Neural progenitor cell (in vitro differentiated cells): ENCODE measurements at regions not wholly inside any gene's neighbourhood (a gene's known extent, or its start where the extent isn't known, plus 50 kb on each side); places are given as distances from the start of the nearest gene placed in this dataset.

Experiments used
- DNase-seq: peaks from one replicate; pipeline ENCODE4 v3.0.0-alpha.2; 2016; ENCODE audit warnings: low spot score
- H2AFZ ChIP-seq: fragments of 200-600 bp; sonication (generic); replicated peaks from 2 replicates; pipeline ENCODE4 v1.6.1; 2016; ENCODE audit warnings: antibody characterized with exemption
- H3F3A ChIP-seq: fragments of 200-600 bp; sonication (generic); 2 replicates; pipeline ENCODE4 v1.6.1; 2016; ENCODE audit warnings: antibody characterized with exemption, low read depth
- H3K27ac ChIP-seq: fragments of 200-600 bp; sonication (generic); 2 replicates; pipeline ENCODE4 v1.5.1; 2016; ENCODE audit warnings: mild to moderate bottlenecking
- H3K27me3 ChIP-seq: fragments of 200-600 bp; sonication (generic); 2 replicates; pipeline ENCODE4 v1.6.1; 2016; ENCODE audit warnings: mild to moderate bottlenecking, moderate library complexity
- H3K36me3 ChIP-seq: fragments of 200-600 bp; sonication (generic); 2 replicates; pipeline ENCODE4 v1.5.1; 2016
- H3K4me1 ChIP-seq: fragments of 200-600 bp; sonication (generic); 2 replicates; pipeline ENCODE4 v1.6.1; 2016; ENCODE audit warnings: mixed run types
- H3K4me2 ChIP-seq: fragments of 200-600 bp; sonication (generic); 2 replicates; pipeline ENCODE4 v1.6.1; 2016
- H3K4me3 ChIP-seq: fragments of 200-600 bp; sonication (generic); 2 replicates; pipeline ENCODE4 v1.5.1; 2016
- H3K79me2 ChIP-seq: fragments of 200-600 bp; sonication (generic); 2 replicates; pipeline ENCODE4 v1.6.1; 2016; ENCODE audit warnings: low read depth
- H3K9ac ChIP-seq: fragments of 200-600 bp; sonication (generic); 2 replicates; pipeline ENCODE4 v1.6.1; 2016
- H3K9me3 ChIP-seq: fragments of 200-600 bp; sonication (generic); 2 replicates; pipeline ENCODE4 v1.5.1; 2016; ENCODE audit warnings: low read depth
- H4K20me1 ChIP-seq: fragments of 200-600 bp; sonication (generic); 2 replicates; pipeline ENCODE4 v1.6.1; 2016; ENCODE audit warnings: low read depth
- H3K27ac Mint-ChIP-seq: 3 replicates; pipeline ENCODE4 v1.8.0; 2021; ENCODE audit warnings: mixed read lengths
- H3K27me3 Mint-ChIP-seq: 2 replicates; pipeline ENCODE4 v1.8.0; 2022; ENCODE audit warnings: low read depth, mild to moderate bottlenecking, inconsistent platforms, moderate library complexity, mixed read lengths; ENCODE audit not compliant: insufficient read depth
- H3K36me3 Mint-ChIP-seq: 3 replicates; pipeline ENCODE4 v1.8.0; 2021; ENCODE audit warnings: mixed read lengths
- H3K4me1 Mint-ChIP-seq: 3 replicates; pipeline ENCODE4 v1.8.0; 2021; ENCODE audit warnings: mixed read lengths
- H3K4me3 Mint-ChIP-seq: 3 replicates; pipeline ENCODE4 v1.8.0; 2021; ENCODE audit warnings: mild to moderate bottlenecking, moderate library complexity, mixed read lengths
- H3K9me3 Mint-ChIP-seq: 3 replicates; pipeline ENCODE4 v1.8.0; 2020; ENCODE audit warnings: mixed read lengths
- EZH2 ChIP-seq: fragments of 200-600 bp; sonication (generic); IDR thresholded peaks from 2 replicates; pipeline ENCODE4 v1.6.1; 2017; ENCODE audit warnings: antibody characterized with exemption, mild to moderate bottlenecking, moderate library complexity
- EZH2phosphoT487 ChIP-seq: fragments of 200-600 bp; sonication (generic); IDR thresholded peaks from 2 replicates; pipeline ENCODE4 v1.6.1; 2017; ENCODE audit warnings: antibody characterized with exemption
- TF ChIP-seq, protein P1 (sequence below): fragments of 200-600 bp; sonication (generic); IDR thresholded peaks from 2 replicates; pipeline ENCODE4 v1.5.1; 2017; ENCODE audit warnings: antibody characterized with exemption, mild to moderate bottlenecking

GRCh38 chr12:116393255-116393654, 115.8 kb upstream of the MED13L start:
- Histone ChIP-seq H3K9ac (no peak overlapping the region), H3K4me1 (no peaks in the 10 kb centered on the region), H3K36me3 (no peaks in the 10 kb centered on the region), H4K20me1 (no peaks in the 10 kb centered on the region), H3K79me2 (no peaks in the 10 kb centered on the region), H3K4me2 (no peak overlapping the region), H3F3A (no peaks in the 10 kb centered on the region), H2AFZ (no peak overlapping the region), H3K27me3 (no peaks in the 10 kb centered on the region), H3K27ac (no peak overlapping the region), H3K4me3 (no peak overlapping the region), H3K9me3 (no peaks in the 10 kb centered on the region)
- Mint-ChIP-seq H3K4me3 (no peak overlapping the region), H3K27me3 (peaks cover 8% of the 10 kb centered on the region), H3K4me1 (peaks cover 7% of the 10 kb centered on the region), H3K36me3 (no peaks in the 10 kb centered on the region), H3K9me3 (peaks cover 17% of the 10 kb centered on the region), H3K27ac (peak overlapping the region; percentile 36)
- no peak for TF ChIP-seq EZH2phosphoT487
- TF ChIP-seq EZH2 = no peak
- TF ChIP-seq, protein P1, sequence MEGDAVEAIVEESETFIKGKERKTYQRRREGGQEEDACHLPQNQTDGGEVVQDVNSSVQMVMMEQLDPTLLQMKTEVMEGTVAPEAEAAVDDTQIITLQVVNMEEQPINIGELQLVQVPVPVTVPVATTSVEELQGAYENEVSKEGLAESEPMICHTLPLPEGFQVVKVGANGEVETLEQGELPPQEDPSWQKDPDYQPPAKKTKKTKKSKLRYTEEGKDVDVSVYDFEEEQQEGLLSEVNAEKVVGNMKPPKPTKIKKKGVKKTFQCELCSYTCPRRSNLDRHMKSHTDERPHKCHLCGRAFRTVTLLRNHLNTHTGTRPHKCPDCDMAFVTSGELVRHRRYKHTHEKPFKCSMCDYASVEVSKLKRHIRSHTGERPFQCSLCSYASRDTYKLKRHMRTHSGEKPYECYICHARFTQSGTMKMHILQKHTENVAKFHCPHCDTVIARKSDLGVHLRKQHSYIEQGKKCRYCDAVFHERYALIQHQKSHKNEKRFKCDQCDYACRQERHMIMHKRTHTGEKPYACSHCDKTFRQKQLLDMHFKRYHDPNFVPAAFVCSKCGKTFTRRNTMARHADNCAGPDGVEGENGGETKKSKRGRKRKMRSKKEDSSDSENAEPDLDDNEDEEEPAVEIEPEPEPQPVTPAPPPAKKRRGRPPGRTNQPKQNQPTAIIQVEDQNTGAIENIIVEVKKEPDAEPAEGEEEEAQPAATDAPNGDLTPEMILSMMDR = no peak
- no peak for DNase-seq

DNA sequence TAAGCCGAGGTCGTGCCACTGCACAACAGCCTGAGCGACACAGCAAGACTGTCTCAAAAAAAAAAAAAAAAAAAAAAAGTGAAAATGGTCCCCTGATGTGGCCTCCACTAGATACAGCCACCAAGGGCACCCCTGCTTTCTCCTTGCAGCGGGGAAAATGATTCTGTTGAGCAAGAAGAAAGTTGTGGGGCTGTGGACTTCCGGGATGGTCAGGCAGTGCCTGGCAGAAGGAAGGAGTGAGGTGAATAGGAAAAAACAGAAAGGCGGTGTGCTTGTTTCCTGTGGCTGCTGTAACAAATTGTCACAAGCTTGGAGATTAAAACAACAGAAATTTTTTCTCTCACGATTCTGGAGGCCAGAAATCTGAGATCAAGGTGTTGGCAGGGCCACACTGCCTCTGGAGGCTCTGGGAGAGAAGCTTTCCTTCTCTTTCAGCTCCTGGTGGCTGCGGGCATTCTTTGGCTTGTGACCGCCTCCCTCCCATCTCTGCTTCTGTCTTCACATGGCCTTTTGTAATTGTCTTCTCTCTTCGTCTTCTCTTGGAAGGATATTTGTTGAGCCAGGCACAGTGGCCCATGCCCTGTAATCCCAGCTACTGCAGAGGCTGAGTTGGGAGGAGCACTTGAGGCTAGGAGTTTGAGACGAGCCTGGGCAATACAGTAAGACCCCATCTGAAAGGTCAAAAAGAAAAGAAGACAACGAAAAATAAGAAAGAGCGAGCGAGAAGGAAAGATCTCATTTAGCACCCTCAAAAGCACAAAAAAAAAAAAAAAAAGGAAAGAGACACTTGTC, 116.6 kb upstream of the MED13L start:
- no peak for TF ChIP-seq EZH2phosphoT487
- TF ChIP-seq, protein P1 = no peak
- Histone ChIP-seq H4K20me1 (no peaks in the 10 kb centered on the region), H3K79me2 (no peaks in the 10 kb centered on the region), H3F3A (no peaks in the 10 kb centered on the region), H3K27ac (no peak overlapping the region), H2AFZ (no peak overlapping the region), H3K4me2 (no peak overlapping the region), H3K9ac (no peak overlapping the region), H3K4me3 (no peak overlapping the region), H3K36me3 (no peaks in the 10 kb centered on the region), H3K27me3 (no peaks in the 10 kb centered on the region), H3K4me1 (no peaks in the 10 kb centered on the region), H3K9me3 (no peaks in the 10 kb centered on the region)
- H3K4me3 Mint-ChIP-seq = no peak overlapping the region
- peaks cover 24% of the 10 kb centered on the region for H3K9me3 Mint-ChIP-seq
- no peak for DNase-seq
- no peaks in the 10 kb centered on the region for H3K36me3 Mint-ChIP-seq
- peaks cover 8% of the 10 kb centered on the region for H3K27me3 Mint-ChIP-seq
- peaks cover 6% of the 10 kb centered on the region for H3K4me1 Mint-ChIP-seq
- no peak overlapping the region for H3K27ac Mint-ChIP-seq

- Histone ChIP-seq H3K9ac (no peak overlapping the region), H3F3A (no peaks in the 10 kb centered on the region), H3K36me3 (no peaks in the 10 kb centered on the region), H3K4me1 (no peaks in the 10 kb centered on the region), H3K4me2 (no peak overlapping the region), H3K27me3 (no peaks in the 10 kb centered on the region), H3K4me3 (no peak overlapping the region), H2AFZ (no peak overlapping the region), H4K20me1 (no peaks in the 10 kb centered on the region), H3K27ac (no peak overlapping the region), H3K79me2 (no peaks in the 10 kb centered on the region), H3K9me3 (no peaks in the 10 kb centered on the region)
- Mint-ChIP-seq H3K27me3 (peaks cover 11% of the 10 kb centered on the region), H3K9me3 (peaks cover 28% of the 10 kb centered on the region), H3K36me3 (no peaks in the 10 kb centered on the region), H3K27ac (no peak overlapping the region), H3K4me3 (no peak overlapping the region), H3K4me1 (peaks cover 3% of the 10 kb centered on the region)
- DNase-seq = no peak
- no peak for TF ChIP-seq EZH2
- TF ChIP-seq, protein P1 = no peak
- no peak for TF ChIP-seq EZH2phosphoT487
These were observed 117.9 kb upstream of the MED13L start for GRCh38 chr12:116395396-116395795.
